ENCODE measurements at regions not wholly inside any gene's neighbourhood (a gene's known extent, or its start where the extent isn't known, plus 50 kb on each side); places are given as distances from the start of the nearest gene placed in this dataset.

- TF ChIP-seq, protein P1, sequence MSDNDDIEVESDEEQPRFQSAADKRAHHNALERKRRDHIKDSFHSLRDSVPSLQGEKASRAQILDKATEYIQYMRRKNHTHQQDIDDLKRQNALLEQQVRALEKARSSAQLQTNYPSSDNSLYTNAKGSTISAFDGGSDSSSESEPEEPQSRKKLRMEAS (CRISPR knock-in tag; IDR thresholded peaks at IDR 0.05) = no peak
- TF ChIP-seq, protein P2, sequence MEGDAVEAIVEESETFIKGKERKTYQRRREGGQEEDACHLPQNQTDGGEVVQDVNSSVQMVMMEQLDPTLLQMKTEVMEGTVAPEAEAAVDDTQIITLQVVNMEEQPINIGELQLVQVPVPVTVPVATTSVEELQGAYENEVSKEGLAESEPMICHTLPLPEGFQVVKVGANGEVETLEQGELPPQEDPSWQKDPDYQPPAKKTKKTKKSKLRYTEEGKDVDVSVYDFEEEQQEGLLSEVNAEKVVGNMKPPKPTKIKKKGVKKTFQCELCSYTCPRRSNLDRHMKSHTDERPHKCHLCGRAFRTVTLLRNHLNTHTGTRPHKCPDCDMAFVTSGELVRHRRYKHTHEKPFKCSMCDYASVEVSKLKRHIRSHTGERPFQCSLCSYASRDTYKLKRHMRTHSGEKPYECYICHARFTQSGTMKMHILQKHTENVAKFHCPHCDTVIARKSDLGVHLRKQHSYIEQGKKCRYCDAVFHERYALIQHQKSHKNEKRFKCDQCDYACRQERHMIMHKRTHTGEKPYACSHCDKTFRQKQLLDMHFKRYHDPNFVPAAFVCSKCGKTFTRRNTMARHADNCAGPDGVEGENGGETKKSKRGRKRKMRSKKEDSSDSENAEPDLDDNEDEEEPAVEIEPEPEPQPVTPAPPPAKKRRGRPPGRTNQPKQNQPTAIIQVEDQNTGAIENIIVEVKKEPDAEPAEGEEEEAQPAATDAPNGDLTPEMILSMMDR (IDR thresholded peaks at IDR 0.05) = no peak
- no peak for TF ChIP-seq USF2 (CRISPR knock-in tag; IDR thresholded peaks at IDR 0.05)
- TF ChIP-seq ETV6 (CRISPR knock-in tag; IDR thresholded peaks at IDR 0.05) = no peak
- no peak for TF ChIP-seq FOXP1 (CRISPR knock-in tag; IDR thresholded peaks at IDR 0.05; ENCODE audit: borderline replicate concordance)
- TF ChIP-seq TCF7 (CRISPR knock-in tag; IDR thresholded peaks at IDR 0.05; ENCODE audit: low read depth) = no peak
- no peak for TF ChIP-seq ZNF121 (CRISPR knock-in tag; IDR thresholded peaks at IDR 0.05)
- TF ChIP-seq ATF3 (CRISPR knock-in tag; conservative IDR thresholded peaks at IDR 0.05) = no peak
- no peak for TF ChIP-seq ZNF423 (CRISPR knock-in tag; IDR thresholded peaks at IDR 0.05)
- no peak for TF ChIP-seq FOXP4 (CRISPR knock-in tag; IDR thresholded peaks at IDR 0.05)
- no peak for TF ChIP-seq ZNF232 (CRISPR knock-in tag; IDR thresholded peaks at IDR 0.05)
Measured at GRCh38 chr16:86886651-86887050, 308.3 kb downstream of the FOXL1 start.
